Thyroid gland (tissue), 4 donors: ENCODE measurements at regions not wholly inside any gene's neighbourhood (a gene's known extent, or its start where the extent isn't known, plus 50 kb on each side); places are given as distances from the start of the nearest gene placed in this dataset.

ENCODE experiments used
- DNase-seq, 2 donors: peaks; one replicate each; pipeline ENCODE4 v3.0.0-alpha.2; 2019
- H3K27ac ChIP-seq, 3 donors: fragments of 200-600 bp; sonication (generic); 1 replicate in 2 of 3; 2 replicates in 1 of 3; pipeline ENCODE4 v1.5.1; 2016 to 2019; ENCODE audit warnings: mild to moderate bottlenecking in 1 of 3, moderate library complexity in 1 of 3
- H3K27me3 ChIP-seq: fragments of 200-600 bp; sonication (generic); one replicate; pipeline ENCODE4 v1.5.1; 2019
- H3K36me3 ChIP-seq, 2 donors: fragments of 200-600 bp; sonication (generic); one replicate each; pipeline ENCODE4 v1.5.1; 2016 to 2019
- H3K4me1 ChIP-seq, 2 donors: fragments of 200-600 bp; sonication (generic); one replicate each; pipeline ENCODE4 v1.5.1; 2017 to 2019
- H3K4me3 ChIP-seq, 3 donors: fragments of 200-600 bp; sonication (generic); replicated peaks in 1 of 3; 1 replicate in 2 of 3; 2 replicates in 1 of 3; pipeline ENCODE4 v1.5.1; 2016; ENCODE audit warnings: mild to moderate bottlenecking in 1 of 3
- H3K9me3 ChIP-seq: fragments of 200-600 bp; sonication (generic); one replicate; pipeline ENCODE4 v1.5.1; 2017
- POLR2A ChIP-seq, 2 donors: fragments of 450-650 bp; IDR thresholded peaks; one replicate each; pipeline ENCODE4 v1.6.1; 2017; ENCODE audit warnings: antibody characterized with exemption in 2 of 2, mild to moderate bottlenecking in 2 of 2, moderate library complexity in 1 of 2
- WGBS, 2 donors: methylation state at CpG; one replicate each; pipeline ENCODE4 v1.1.5; 2017; 5-methylcytosine and 5-hydroxymethylcytosine counted together
- intact Hi-C: fragments of 100-400 bp; cut with DNase I; formaldehyde crosslinking; loops from one replicate; pipeline ENCODE4 v1.15.1; 2023
- TF ChIP-seq, protein P1 (sequence below), 6 experiments: fragments of 200-600 bp in 3 of 6; fragments of 450-650 bp in 3 of 6; sonication (generic) in 3 of 6; IDR thresholded peaks; one replicate each; pipeline ENCODE4 v1.5.1; 2016 to 2019; ENCODE audit warnings: antibody characterized with exemption in 6 of 6, mild to moderate bottlenecking in 2 of 6, inconsistent platforms in 1 of 6, moderate library complexity in 1 of 6

DNA sequence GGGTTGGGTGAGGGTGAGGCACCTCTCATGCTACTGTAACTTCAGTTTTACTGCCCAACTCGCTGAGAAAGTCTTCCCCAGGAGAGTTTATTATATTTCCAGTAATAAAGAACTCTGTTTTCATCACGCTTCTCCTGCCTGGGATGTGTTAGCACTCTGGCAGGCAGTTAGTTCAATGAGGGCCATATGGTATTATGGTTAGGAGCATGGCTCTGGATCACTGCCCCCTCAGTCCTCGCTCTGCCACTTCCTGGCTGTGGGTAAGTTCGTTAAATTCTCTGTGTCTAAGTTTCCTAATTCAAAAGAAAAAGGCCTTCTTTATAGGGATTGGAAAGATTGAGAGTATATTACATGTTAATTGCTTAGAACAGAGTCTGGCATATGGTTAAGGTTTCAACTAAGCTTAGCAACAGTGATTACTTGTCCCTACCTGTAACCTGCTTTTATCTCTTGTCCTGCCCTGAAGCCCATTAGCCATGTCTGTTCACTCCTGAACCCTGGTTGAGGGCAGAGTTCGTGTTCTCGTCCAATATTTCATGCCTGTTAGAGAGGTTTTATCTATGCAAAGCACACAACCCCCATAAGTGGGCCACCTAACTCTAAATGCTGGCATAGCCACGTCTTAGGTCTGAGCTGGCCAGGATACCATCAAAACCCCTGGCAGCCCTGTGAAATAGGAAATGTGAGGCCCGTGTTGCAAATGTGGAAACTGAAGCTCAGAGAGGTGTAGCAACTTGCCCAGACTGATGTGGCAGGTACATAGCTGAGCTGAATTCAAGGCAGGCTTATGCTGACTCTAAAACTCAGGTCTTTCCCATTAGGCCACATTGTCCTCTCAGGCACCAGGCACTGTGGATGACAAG lies 342.5 kb upstream of the JARID2 start:
- Histone ChIP-seq H3K9me3 (no peaks in the 10 kb centered on the region), H3K27ac (no peak overlapping the region), H3K4me3 (no peak overlapping the region), H3K36me3 (no peaks in the 10 kb centered on the region), H3K4me1 (no peaks in the 10 kb centered on the region), H3K27me3 (no peaks in the 10 kb centered on the region)
- WGBS, 2 donors, result 87 to 91% methylated on average over 8 of the region's 8 CpGs
- intact Hi-C loops, result no loop called here
- TF ChIP-seq, protein P1, sequence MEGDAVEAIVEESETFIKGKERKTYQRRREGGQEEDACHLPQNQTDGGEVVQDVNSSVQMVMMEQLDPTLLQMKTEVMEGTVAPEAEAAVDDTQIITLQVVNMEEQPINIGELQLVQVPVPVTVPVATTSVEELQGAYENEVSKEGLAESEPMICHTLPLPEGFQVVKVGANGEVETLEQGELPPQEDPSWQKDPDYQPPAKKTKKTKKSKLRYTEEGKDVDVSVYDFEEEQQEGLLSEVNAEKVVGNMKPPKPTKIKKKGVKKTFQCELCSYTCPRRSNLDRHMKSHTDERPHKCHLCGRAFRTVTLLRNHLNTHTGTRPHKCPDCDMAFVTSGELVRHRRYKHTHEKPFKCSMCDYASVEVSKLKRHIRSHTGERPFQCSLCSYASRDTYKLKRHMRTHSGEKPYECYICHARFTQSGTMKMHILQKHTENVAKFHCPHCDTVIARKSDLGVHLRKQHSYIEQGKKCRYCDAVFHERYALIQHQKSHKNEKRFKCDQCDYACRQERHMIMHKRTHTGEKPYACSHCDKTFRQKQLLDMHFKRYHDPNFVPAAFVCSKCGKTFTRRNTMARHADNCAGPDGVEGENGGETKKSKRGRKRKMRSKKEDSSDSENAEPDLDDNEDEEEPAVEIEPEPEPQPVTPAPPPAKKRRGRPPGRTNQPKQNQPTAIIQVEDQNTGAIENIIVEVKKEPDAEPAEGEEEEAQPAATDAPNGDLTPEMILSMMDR (IDR thresholded peaks at IDR 0.05), result no peak
- TF ChIP-seq POLR2A (IDR thresholded peaks at IDR 0.05), result no peak
- DNase-seq, result no peak

GRCh38 chr6:14905201-14905600 lies 340.7 kb upstream of the JARID2 start:
- no peaks in the 10 kb centered on the region for H3K4me1 ChIP-seq
- intact Hi-C loops, result no loop called here
- H3K9me3 ChIP-seq, result no peaks in the 10 kb centered on the region
- no peak overlapping the region for H3K27ac ChIP-seq
- H3K27me3 ChIP-seq, result no peaks in the 10 kb centered on the region
- H3K36me3 ChIP-seq, result no peaks in the 10 kb centered on the region
- TF ChIP-seq, protein P1 (IDR thresholded peaks at IDR 0.05), result no peak
- no peak for TF ChIP-seq POLR2A (IDR thresholded peaks at IDR 0.05)
- no peak for DNase-seq
- 63 to 65% methylated on average over 3 of the region's 3 CpGs for WGBS, 2 donors
- H3K4me3 ChIP-seq, result no peak overlapping the region

DNA sequence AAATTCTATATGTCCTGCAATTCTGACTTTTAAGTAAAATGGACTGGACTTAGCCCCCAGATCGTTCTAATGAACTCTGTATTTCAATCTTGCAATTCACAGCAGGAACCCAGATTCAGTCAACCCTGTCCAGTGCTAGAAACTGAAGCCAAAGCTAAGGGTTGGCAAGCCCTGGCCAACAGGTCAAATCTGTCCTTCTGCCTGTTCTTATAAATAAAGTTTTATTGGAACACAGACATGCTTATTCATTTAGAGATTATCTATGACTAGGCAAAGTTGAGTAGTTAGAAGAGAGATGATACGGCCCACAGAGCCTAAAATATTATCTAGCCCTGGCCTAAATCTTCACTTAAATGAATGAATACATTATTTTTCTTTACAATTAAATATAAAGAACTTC lies 339.2 kb upstream of the JARID2 start:
- no peak overlapping the region for H3K27ac ChIP-seq
- no peak for DNase-seq
- WGBS, 2 donors, result 83 to 99% methylated on average over 2 of the region's 2 CpGs
- H3K9me3 ChIP-seq, result no peaks in the 10 kb centered on the region
- intact Hi-C loops, result no loop called here
- H3K36me3 ChIP-seq, result no peaks in the 10 kb centered on the region
- no peaks in the 10 kb centered on the region for H3K27me3 ChIP-seq
- no peak overlapping the region for H3K4me3 ChIP-seq
- TF ChIP-seq, protein P1 (IDR thresholded peaks at IDR 0.05), result no peak
- TF ChIP-seq POLR2A (IDR thresholded peaks at IDR 0.05), result no peak
- H3K4me1 ChIP-seq, result no peaks in the 10 kb centered on the region

DNA sequence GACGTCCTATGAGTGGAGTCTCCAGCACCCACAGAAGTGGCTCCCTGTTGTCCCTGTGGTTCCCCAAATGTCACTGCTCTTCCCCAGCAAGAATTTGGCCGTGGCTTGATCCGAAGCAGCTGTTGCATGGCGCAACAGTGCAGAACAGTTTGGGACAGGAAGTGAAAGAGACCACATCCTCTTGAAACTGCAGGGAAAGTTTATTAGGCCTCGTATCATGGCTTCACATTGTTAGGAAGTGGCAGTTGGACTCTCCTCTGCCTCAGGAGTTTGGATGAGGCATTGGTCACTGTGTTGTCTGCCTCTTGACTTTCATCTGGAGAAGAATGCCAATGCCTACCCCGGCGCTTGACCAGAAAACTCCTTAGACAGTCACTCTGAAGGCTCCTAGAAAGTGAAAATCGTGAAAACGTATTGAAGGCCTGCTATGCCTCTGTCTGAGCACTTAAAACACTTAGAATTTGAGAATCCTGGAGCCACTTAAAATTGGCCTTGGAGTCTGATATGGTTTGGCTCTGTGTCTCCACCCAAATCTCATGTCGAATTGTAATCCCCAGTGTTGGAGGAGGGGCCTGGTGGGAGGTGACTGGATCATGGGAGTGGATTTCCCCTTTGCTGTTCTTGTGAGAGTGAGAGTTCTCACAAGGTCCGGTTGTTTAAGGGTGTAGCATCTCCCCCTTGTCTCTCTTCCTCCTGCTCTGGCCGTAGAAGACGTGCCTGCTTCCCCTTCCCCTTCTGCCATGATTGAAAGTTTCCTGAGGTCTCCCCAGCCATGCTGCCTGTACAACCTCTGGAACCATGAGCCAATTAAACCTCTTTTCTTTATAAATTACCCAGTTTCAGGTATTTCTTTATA lies 334.9 kb upstream of the JARID2 start:
- no peak overlapping the region for H3K27ac ChIP-seq

More for the DNA sequence above, 334.9 kb upstream of the JARID2 start:
- intact Hi-C loops, result no loop called here
- WGBS, 2 donors, result 78 to 82% methylated on average over 13 of the region's 13 CpGs
- Histone ChIP-seq H3K9me3 (no peaks in the 10 kb centered on the region), H3K36me3 (no peaks in the 10 kb centered on the region), H3K4me3 (no peak overlapping the region), H3K4me1 (no peaks in the 10 kb centered on the region), H3K27me3 (no peaks in the 10 kb centered on the region)
- DNase-seq, result no peak
- TF ChIP-seq, protein P1 (IDR thresholded peaks at IDR 0.05), result no peak
- no peak for TF ChIP-seq POLR2A (IDR thresholded peaks at IDR 0.05)
